ENCODE measurements at regions not wholly inside any gene's neighbourhood (a gene's known extent, or its start where the extent isn't known, plus 50 kb on each side); places are given as distances from the start of the nearest gene placed in this dataset.
A peak's percentile ranks its signal among the peaks of the same experiment; 100 is the strongest.

DNA sequence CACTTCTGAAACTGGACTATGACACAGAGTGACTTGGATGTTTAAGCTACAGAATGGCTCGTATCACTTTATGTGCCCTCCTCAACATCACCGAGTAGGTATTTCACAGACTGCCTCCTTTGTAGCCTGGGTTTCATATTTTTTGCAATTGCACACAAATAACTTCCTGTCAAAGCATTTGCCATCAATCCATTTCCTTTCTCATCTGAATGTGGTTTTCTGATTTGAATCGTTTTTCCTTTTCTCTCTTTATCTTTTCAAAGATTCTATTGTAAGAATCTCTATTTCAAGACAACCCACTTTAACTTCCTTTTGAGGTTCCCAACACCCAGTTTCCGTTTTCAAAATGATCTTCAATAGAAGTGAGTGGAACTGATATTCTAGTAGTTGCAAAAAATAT, 563.8 kb upstream of the ARRDC3 start (continued):
- TF ChIP-seq, protein P1, sequence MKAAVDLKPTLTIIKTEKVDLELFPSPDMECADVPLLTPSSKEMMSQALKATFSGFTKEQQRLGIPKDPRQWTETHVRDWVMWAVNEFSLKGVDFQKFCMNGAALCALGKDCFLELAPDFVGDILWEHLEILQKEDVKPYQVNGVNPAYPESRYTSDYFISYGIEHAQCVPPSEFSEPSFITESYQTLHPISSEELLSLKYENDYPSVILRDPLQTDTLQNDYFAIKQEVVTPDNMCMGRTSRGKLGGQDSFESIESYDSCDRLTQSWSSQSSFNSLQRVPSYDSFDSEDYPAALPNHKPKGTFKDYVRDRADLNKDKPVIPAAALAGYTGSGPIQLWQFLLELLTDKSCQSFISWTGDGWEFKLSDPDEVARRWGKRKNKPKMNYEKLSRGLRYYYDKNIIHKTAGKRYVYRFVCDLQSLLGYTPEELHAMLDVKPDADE (IDR thresholded peaks at IDR 0.05), result no peak
- no peak for TF ChIP-seq JUNB (IDR thresholded peaks at IDR 0.05; ENCODE audit: unreplicated experiment)
- TF ChIP-seq POLR2AphosphoS5 (IDR thresholded peaks at IDR 0.05; ENCODE audit: low read depth), result no peak

DNA sequence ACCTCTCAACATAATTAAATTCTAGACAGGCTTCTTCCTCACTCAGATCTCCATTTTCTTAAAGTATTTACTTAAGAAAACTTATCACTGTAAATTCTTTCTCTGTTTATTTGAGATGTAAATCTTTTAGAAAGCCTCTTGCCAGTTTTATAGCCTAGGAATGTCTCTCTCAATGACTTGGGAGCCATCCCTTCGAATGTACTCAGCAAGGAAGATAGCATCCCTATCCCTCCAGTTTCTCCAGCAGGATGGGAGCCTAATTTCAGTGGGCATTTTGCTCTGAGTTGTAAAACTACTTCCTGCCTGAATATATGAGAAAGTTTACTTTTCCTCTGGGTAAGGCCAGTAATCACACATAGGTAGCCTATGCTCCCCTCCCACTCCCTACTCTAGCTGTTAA, 558.5 kb upstream of the ARRDC3 start:
- Histone ChIP-seq H3K4me3 (no peak overlapping the region), H3K9me2 (ENCODE audit: insufficient read depth) (peaks cover 3% of the 10 kb centered on the region; the same call in 1 of the 2 replicates), H3K79me2 (replicated peaks; ENCODE audit: insufficient read depth) (no peaks in the 10 kb centered on the region), H3K27me3 (ENCODE audit: insufficient read depth) (no peaks in the 10 kb centered on the region), H3K27ac (ENCODE audit: low read depth) (no peak overlapping the region), H2AFZ (no peak overlapping the region), H4K20me1 (replicated peaks; ENCODE audit: insufficient read depth) (no peaks in the 10 kb centered on the region), H3K4me2 (no peak overlapping the region), H3K36me3 (ENCODE audit: insufficient read depth) (no peaks in the 10 kb centered on the region), H3K4me1 (ENCODE audit: insufficient read depth) (peaks cover 24% of the 10 kb centered on the region), H3F3A (replicated peaks; ENCODE audit: low read depth) (no peaks in the 10 kb centered on the region)
- no peak overlapping the region for H3K4me3 Mint-ChIP-seq
- H3K9me3 Mint-ChIP-seq, result no peaks in the 10 kb centered on the region
- no peak overlapping the region for H3K27ac Mint-ChIP-seq
- DNase-seq (ENCODE audit: low spot score), result peak; percentile 55
- H3K36me3 Mint-ChIP-seq (ENCODE audit: low read depth), result no peaks in the 10 kb centered on the region
- H3K27me3 Mint-ChIP-seq (ENCODE audit: insufficient read depth, low read depth, poor library complexity), result peaks cover 3% of the 10 kb centered on the region
- TF ChIP-seq ZNF331 (CRISPR knock-in tag; IDR thresholded peaks at IDR 0.05; ENCODE audit: low read depth) (no peak), JUNB (IDR thresholded peaks at IDR 0.05; ENCODE audit: unreplicated experiment) (no peak)
- TF ChIP-seq, protein P2, sequence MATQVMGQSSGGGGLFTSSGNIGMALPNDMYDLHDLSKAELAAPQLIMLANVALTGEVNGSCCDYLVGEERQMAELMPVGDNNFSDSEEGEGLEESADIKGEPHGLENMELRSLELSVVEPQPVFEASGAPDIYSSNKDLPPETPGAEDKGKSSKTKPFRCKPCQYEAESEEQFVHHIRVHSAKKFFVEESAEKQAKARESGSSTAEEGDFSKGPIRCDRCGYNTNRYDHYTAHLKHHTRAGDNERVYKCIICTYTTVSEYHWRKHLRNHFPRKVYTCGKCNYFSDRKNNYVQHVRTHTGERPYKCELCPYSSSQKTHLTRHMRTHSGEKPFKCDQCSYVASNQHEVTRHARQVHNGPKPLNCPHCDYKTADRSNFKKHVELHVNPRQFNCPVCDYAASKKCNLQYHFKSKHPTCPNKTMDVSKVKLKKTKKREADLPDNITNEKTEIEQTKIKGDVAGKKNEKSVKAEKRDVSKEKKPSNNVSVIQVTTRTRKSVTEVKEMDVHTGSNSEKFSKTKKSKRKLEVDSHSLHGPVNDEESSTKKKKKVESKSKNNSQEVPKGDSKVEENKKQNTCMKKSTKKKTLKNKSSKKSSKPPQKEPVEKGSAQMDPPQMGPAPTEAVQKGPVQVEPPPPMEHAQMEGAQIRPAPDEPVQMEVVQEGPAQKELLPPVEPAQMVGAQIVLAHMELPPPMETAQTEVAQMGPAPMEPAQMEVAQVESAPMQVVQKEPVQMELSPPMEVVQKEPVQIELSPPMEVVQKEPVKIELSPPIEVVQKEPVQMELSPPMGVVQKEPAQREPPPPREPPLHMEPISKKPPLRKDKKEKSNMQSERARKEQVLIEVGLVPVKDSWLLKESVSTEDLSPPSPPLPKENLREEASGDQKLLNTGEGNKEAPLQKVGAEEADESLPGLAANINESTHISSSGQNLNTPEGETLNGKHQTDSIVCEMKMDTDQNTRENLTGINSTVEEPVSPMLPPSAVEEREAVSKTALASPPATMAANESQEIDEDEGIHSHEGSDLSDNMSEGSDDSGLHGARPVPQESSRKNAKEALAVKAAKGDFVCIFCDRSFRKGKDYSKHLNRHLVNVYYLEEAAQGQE (IDR thresholded peaks at IDR 0.05; ENCODE audit: unreplicated experiment), result no peak
- TF ChIP-seq, protein P3, sequence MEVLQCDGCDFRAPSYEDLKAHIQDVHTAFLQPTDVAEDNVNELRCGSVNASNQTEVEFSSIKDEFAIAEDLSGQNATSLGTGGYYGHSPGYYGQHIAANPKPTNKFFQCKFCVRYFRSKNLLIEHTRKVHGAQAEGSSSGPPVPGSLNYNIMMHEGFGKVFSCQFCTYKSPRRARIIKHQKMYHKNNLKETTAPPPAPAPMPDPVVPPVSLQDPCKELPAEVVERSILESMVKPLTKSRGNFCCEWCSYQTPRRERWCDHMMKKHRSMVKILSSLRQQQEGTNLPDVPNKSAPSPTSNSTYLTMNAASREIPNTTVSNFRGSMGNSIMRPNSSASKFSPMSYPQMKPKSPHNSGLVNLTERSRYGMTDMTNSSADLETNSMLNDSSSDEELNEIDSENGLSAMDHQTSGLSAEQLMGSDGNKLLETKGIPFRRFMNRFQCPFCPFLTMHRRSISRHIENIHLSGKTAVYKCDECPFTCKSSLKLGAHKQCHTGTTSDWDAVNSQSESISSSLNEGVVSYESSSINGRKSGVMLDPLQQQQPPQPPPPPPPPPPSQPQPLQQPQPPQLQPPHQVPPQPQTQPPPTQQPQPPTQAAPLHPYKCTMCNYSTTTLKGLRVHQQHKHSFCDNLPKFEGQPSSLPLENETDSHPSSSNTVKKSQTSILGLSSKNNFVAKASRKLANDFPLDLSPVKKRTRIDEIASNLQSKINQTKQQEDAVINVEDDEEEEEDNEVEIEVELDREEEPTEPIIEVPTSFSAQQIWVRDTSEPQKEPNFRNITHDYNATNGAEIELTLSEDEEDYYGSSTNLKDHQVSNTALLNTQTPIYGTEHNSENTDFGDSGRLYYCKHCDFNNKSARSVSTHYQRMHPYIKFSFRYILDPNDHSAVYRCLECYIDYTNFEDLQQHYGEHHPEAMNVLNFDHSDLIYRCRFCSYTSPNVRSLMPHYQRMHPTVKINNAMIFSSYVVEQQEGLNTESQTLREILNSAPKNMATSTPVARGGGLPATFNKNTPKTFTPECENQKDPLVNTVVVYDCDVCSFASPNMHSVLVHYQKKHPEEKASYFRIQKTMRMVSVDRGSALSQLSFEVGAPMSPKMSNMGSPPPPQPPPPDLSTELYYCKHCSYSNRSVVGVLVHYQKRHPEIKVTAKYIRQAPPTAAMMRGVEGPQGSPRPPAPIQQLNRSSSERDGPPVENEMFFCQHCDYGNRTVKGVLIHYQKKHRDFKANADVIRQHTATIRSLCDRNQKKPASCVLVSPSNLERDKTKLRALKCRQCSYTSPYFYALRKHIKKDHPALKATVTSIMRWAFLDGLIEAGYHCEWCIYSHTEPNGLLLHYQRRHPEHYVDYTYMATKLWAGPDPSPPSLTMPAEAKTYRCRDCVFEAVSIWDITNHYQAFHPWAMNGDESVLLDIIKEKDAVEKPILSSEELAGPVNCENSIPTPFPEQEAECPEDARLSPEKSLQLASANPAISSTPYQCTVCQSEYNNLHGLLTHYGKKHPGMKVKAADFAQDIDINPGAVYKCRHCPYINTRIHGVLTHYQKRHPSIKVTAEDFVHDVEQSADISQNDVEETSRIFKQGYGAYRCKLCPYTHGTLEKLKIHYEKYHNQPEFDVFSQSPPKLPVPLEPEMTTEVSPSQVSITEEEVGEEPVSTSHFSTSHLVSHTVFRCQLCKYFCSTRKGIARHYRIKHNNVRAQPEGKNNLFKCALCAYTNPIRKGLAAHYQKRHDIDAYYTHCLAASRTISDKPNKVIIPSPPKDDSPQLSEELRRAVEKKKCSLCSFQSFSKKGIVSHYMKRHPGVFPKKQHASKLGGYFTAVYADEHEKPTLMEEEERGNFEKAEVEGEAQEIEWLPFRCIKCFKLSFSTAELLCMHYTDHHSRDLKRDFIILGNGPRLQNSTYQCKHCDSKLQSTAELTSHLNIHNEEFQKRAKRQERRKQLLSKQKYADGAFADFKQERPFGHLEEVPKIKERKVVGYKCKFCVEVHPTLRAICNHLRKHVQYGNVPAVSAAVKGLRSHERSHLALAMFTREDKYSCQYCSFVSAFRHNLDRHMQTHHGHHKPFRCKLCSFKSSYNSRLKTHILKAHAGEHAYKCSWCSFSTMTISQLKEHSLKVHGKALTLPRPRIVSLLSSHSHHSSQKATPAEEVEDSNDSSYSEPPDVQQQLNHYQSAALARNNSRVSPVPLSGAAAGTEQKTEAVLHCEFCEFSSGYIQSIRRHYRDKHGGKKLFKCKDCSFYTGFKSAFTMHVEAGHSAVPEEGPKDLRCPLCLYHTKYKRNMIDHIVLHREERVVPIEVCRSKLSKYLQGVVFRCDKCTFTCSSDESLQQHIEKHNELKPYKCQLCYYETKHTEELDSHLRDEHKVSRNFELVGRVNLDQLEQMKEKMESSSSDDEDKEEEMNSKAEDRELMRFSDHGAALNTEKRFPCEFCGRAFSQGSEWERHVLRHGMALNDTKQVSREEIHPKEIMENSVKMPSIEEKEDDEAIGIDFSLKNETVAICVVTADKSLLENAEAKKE (CRISPR knock-in tag; IDR thresholded peaks at IDR 0.05), result no peak
- TF ChIP-seq, protein P1 (IDR thresholded peaks at IDR 0.05), result no peak
- peaks cover 33% of the 10 kb centered on the region for H3K4me1 Mint-ChIP-seq
- ATAC-seq, result peak; percentile 50

All from GM23338 (cell line).